Liver (tissue), 3 donors: ENCODE measurements at regions not wholly inside any gene's neighbourhood (a gene's known extent, or its start where the extent isn't known, plus 50 kb on each side); places are given as distances from the start of the nearest gene placed in this dataset.

ENCODE experiments used
- CTCF ChIP-seq: fragments of 150-350 bp; IDR thresholded peaks from 2 replicates; pipeline ENCODE4 v1.5.1; 2017; ENCODE audit warnings: improper control_type of control experiment, low read depth, low read length; ENCODE audit not compliant: missing input control
- EGR1 ChIP-seq, 2 donors: IDR thresholded peaks; 2 replicates each; pipeline ENCODE4 v1.6.1; 2016 to 2018; ENCODE audit warnings: antibody characterized with exemption in 2 of 2, low read depth in 2 of 2
- FOXA2 ChIP-seq: IDR thresholded peaks from 2 replicates; pipeline ENCODE4 v1.6.1; 2016; ENCODE audit warnings: antibody characterized with exemption
- HNF4A ChIP-seq, 2 donors: conservative IDR thresholded peaks; 2 replicates each; pipeline ENCODE4 v1.6.1; 2016; ENCODE audit warnings: antibody characterized with exemption in 2 of 2, mild to moderate bottlenecking in 2 of 2
- HNF4G ChIP-seq: IDR thresholded peaks from 2 replicates; pipeline ENCODE4 v1.6.1; 2016; ENCODE audit warnings: antibody characterized with exemption
- MAX ChIP-seq: IDR thresholded peaks from 2 replicates; pipeline ENCODE4 v1.6.1; 2016; ENCODE audit warnings: antibody characterized with exemption
- RAD21 ChIP-seq, 2 donors: IDR thresholded peaks; 2 replicates each; pipeline ENCODE4 v1.6.1; 2016; ENCODE audit warnings: antibody characterized with exemption in 2 of 2, mild to moderate bottlenecking in 2 of 2
- REST ChIP-seq: IDR thresholded peaks from 2 replicates; pipeline ENCODE4 v1.6.1; 2016; ENCODE audit warnings: antibody characterized with exemption, mild to moderate bottlenecking
- TAF1 ChIP-seq: conservative IDR thresholded peaks from 2 replicates; pipeline ENCODE4 v1.6.1; 2016; ENCODE audit warnings: antibody characterized with exemption, mild to moderate bottlenecking
- ZBTB33 ChIP-seq: IDR thresholded peaks from 2 replicates; pipeline ENCODE4 v1.6.1; 2016; ENCODE audit warnings: antibody characterized with exemption
- donor health status: healthy.
- donor health status: healthy.

GRCh38 chr15:67902579-67903009, 62.7 kb upstream of the RNU6-1 start:
- TF ChIP-seq HNF4G (no peak), CTCF (no peak), REST (no peak), ZBTB33 (no peak), MAX (no peak), FOXA2 (no peak), TAF1 (no peak), RAD21 (IDR thresholded peaks at IDR 0.05) (no peak), EGR1 (IDR thresholded peaks at IDR 0.05; ENCODE audit: low read depth in 2 of 2) (no peak), HNF4A (conservative IDR thresholded peaks at IDR 0.05) (no peak)
